KMS-11 (cell line): ENCODE measurements at regions not wholly inside any gene's neighbourhood (a gene's known extent, or its start where the extent isn't known, plus 50 kb on each side); places are given as distances from the start of the nearest gene placed in this dataset.

Source experiments
- H2AFZ ChIP-seq: fragments of 200-600 bp; sonication (generic); 2 replicates; pipeline ENCODE4 v1.6.1; 2016; ENCODE audit warnings: antibody characterized with exemption, mixed run types, low read depth
- H3K27ac ChIP-seq: fragments of 200-600 bp; sonication (generic); 2 replicates; pipeline ENCODE4 v1.6.1; 2016; ENCODE audit warnings: mild to moderate bottlenecking, mixed run types
- H3K27me3 ChIP-seq: fragments of 200-600 bp; sonication (generic); 2 replicates; pipeline ENCODE4 v1.6.1; 2017; ENCODE audit warnings: mild to moderate bottlenecking, low read depth, mixed run types, moderate library complexity; ENCODE audit not compliant: insufficient read depth
- H3K36me3 ChIP-seq: fragments of 200-600 bp; sonication (generic); 2 replicates; pipeline ENCODE4 v1.6.1; 2017; ENCODE audit warnings: mild to moderate bottlenecking, mixed run types; ENCODE audit not compliant: insufficient read depth
- H3K4me1 ChIP-seq: fragments of 200-600 bp; sonication (generic); 2 replicates; pipeline ENCODE4 v1.6.1; 2016; ENCODE audit warnings: mild to moderate bottlenecking, low read depth, mixed run types; ENCODE audit not compliant: poor library complexity, severe bottlenecking
- H3K4me2 ChIP-seq: fragments of 200-600 bp; sonication (generic); 2 replicates; pipeline ENCODE4 v1.7.0; 2016; ENCODE audit warnings: mild to moderate bottlenecking, mixed run types
- H3K4me3 ChIP-seq: fragments of 200-600 bp; sonication (generic); IDR thresholded peaks from 2 replicates; pipeline ENCODE4 v1.6.1; 2017; ENCODE audit warnings: low read depth, low read length, mixed read lengths; ENCODE audit not compliant: insufficient read depth
- H3K79me2 ChIP-seq: fragments of 200-600 bp; sonication (generic); 2 replicates; pipeline ENCODE4 v1.6.1; 2016; ENCODE audit warnings: low read depth, mixed run types; ENCODE audit not compliant: insufficient read depth
- H3K9ac ChIP-seq: fragments of 200-600 bp; sonication (generic); 2 replicates; pipeline ENCODE4 v1.6.1; 2016; ENCODE audit warnings: mild to moderate bottlenecking, mixed run types
- H4K20me1 ChIP-seq: fragments of 200-600 bp; sonication (generic); 2 replicates; pipeline ENCODE4 v1.6.1; 2016; ENCODE audit warnings: mild to moderate bottlenecking, mixed run types; ENCODE audit not compliant: insufficient read depth
- CTCF ChIP-seq: fragments of 200-600 bp; sonication (generic); conservative IDR thresholded peaks from 2 replicates; pipeline ENCODE4 v1.6.1; 2017; ENCODE audit warnings: low read depth, mild to moderate bottlenecking, antibody characterized with exemption, low read length, moderate library complexity, mixed read lengths

DNA sequence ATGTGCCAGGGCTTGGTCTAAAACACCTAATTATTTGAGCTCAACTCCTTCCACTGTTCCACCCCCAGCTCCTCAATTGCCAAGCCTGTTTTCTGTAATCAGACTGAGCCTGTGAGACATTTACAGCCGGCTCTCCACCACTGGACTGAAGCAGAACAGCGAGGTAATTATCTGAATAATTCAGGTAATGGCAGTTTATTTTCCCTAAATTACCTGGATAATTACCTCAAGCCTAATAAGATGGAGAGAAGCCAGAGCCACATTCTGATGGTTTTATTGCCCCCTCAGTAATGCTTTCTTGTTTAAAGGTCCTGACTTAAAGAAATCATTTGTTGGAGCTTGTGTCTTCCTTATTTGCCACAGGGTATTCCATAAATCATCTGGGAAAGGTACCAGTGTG is 64.2 kb downstream of the FZD4 start:
- Histone ChIP-seq H3K79me2 (no peaks in the 10 kb centered on the region), H3K4me2 (no peak overlapping the region), H3K27ac (no peak overlapping the region), H3K36me3 (no peaks in the 10 kb centered on the region), H3K27me3 (no peaks in the 10 kb centered on the region), H3K4me1 (no peaks in the 10 kb centered on the region), H4K20me1 (no peaks in the 10 kb centered on the region), H3K4me3 (no peak overlapping the region), H2AFZ (no peak overlapping the region), H3K9ac (no peak overlapping the region)
- TF ChIP-seq CTCF: no peak

DNA sequence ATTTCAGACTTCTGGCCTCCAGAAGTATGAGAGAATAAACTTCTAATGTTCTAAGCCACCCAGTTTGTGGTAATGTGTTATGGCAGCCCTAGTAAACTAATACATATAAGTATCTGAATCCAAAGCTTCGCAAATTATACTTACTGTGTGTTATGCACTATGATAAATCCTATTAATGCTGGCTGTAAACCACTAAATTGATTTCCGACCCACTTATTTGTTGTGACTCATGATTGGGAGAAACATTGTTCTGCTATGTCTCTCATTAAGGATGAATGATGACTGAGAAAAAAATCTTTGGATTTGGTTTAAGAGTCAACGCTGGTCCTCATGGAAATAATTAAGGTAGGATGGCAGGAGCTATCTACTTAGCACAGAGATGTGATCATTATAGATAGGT is 62.0 kb downstream of the FZD4 start:
- no peak overlapping the region for H3K4me3 ChIP-seq
- H2AFZ ChIP-seq: no peak overlapping the region
- no peaks in the 10 kb centered on the region for H3K36me3 ChIP-seq
- TF ChIP-seq CTCF: no peak
- H3K27ac ChIP-seq: no peak overlapping the region
- no peaks in the 10 kb centered on the region for H3K79me2 ChIP-seq
- H3K4me1 ChIP-seq: no peaks in the 10 kb centered on the region
- no peak overlapping the region for H3K9ac ChIP-seq
- H3K4me2 ChIP-seq: no peak overlapping the region
- no peaks in the 10 kb centered on the region for H4K20me1 ChIP-seq
- no peaks in the 10 kb centered on the region for H3K27me3 ChIP-seq
